A673 (cell line): ENCODE measurements at regions not wholly inside any gene's neighbourhood (a gene's known extent, or its start where the extent isn't known, plus 50 kb on each side); places are given as distances from the start of the nearest gene placed in this dataset.

ENCODE experiments used
- CTCF ChIP-seq: fragments of 300-800, 200-600 bp; sonication (generic); conservative IDR thresholded peaks from 2 replicates; pipeline ENCODE4 v1.5.1; 2017; ENCODE audit warnings: low read depth, mild to moderate bottlenecking, antibody characterized with exemption, low read length, moderate library complexity, mixed read lengths
- EZH2 ChIP-seq: fragments of 200-600 bp; sonication (generic); IDR thresholded peaks from 2 replicates; pipeline ENCODE4 v1.6.1; 2017; ENCODE audit warnings: borderline replicate concordance, low read depth, mild to moderate bottlenecking, mixed read lengths, antibody characterized with exemption, low read length; ENCODE audit not compliant: poor library complexity, severe bottlenecking

- TF ChIP-seq EZH2 (no peak), CTCF (no peak)
These were observed 583.7 kb downstream of the MID1IP1 start for GRCh38 chrX:39384996-39385395.
